ENCODE measurements at regions not wholly inside any gene's neighbourhood (a gene's known extent, or its start where the extent isn't known, plus 50 kb on each side); places are given as distances from the start of the nearest gene placed in this dataset.
"Not testable (repeated sequence)": the region's sequence is repeated elsewhere in the genome, so short reads cannot be mapped to it uniquely, and the experiment has no call there.

GRCh38 chr21:18567770-18568169 lies 164.2 kb upstream of the TMPRSS15 start:
- DNase-seq, result not testable (repeated sequence)

- DNase-seq, result no peak
Observed at GRCh38 chr21:18588001-18588662, 184.5 kb upstream of the TMPRSS15 start.

- DNase-seq, result no peak
Observed at GRCh38 chr21:18601146-18601545, 197.6 kb upstream of the TMPRSS15 start.

- DNase-seq, result no peak
Observed at GRCh38 chr21:18602711-18603110, 199.1 kb upstream of the TMPRSS15 start.

GRCh38 chr21:18603261-18603660 lies 199.7 kb upstream of the TMPRSS15 start:
- no peak for DNase-seq

- DNase-seq, result no peak
Observed at GRCh38 chr21:18603980-18604379, 200.4 kb upstream of the TMPRSS15 start.

GRCh38 chr21:18608226-18608625 lies 204.6 kb upstream of the TMPRSS15 start:
- DNase-seq, result no peak

GRCh38 chr21:18614303-18614702 lies 210.7 kb upstream of the TMPRSS15 start:
- no peak for DNase-seq

- no peak for DNase-seq
Observed at GRCh38 chr21:18617291-18617690, 213.7 kb upstream of the TMPRSS15 start.

- no peak for DNase-seq
Observed at GRCh38 chr21:18620436-18620835, 216.9 kb upstream of the TMPRSS15 start.

GRCh38 chr21:18622383-18622782 lies 218.8 kb upstream of the TMPRSS15 start:
- no peak for DNase-seq

GRCh38 chr21:18630446-18630845 lies 226.9 kb upstream of the TMPRSS15 start:
- no peak for DNase-seq

- DNase-seq, result no peak
Observed at GRCh38 chr21:18636897-18637296, 233.3 kb upstream of the TMPRSS15 start.

GRCh38 chr21:18646116-18646515 lies 242.5 kb upstream of the TMPRSS15 start:
- DNase-seq, result no peak

- no peak for DNase-seq
Observed at GRCh38 chr21:18655931-18656330, 252.3 kb upstream of the TMPRSS15 start.

GRCh38 chr21:18661842-18662241 lies 258.3 kb upstream of the TMPRSS15 start:
- no peak for DNase-seq

- no peak for DNase-seq
Observed at GRCh38 chr21:18663663-18664062, 260.1 kb upstream of the TMPRSS15 start.

- no peak for DNase-seq
Observed at GRCh38 chr21:18666725-18667124, 263.1 kb upstream of the TMPRSS15 start.

GRCh38 chr21:18673789-18674188 lies 270.2 kb upstream of the TMPRSS15 start:
- DNase-seq, result no peak

- DNase-seq, result no peak
Observed at GRCh38 chr21:18677632-18678031, 274.0 kb upstream of the TMPRSS15 start.

- DNase-seq, result no peak
Observed at GRCh38 chr21:18705971-18706370, 302.4 kb upstream of the TMPRSS15 start.

- no peak for DNase-seq
Observed at GRCh38 chr21:18711662-18712061, 308.1 kb upstream of the TMPRSS15 start.

- no peak for DNase-seq
Observed at GRCh38 chr21:18715606-18716005, 312.0 kb upstream of the TMPRSS15 start.

- no peak for DNase-seq
Observed at GRCh38 chr21:18716578-18717138, 313.1 kb upstream of the TMPRSS15 start.

- no peak for DNase-seq
Observed at GRCh38 chr21:18722193-18722592, 318.6 kb upstream of the TMPRSS15 start.

Data from GOT3 (cell line).